Neural cell (in vitro differentiated cells): ENCODE measurements at regions not wholly inside any gene's neighbourhood (a gene's known extent, or its start where the extent isn't known, plus 50 kb on each side); places are given as distances from the start of the nearest gene placed in this dataset.

Source experiments
- EP300 ChIP-seq: fragments of 450-650 bp; conservative IDR thresholded peaks from 2 replicates; pipeline ENCODE4 v1.6.1; 2014; ENCODE audit warnings: antibody characterized with exemption, mild to moderate bottlenecking, moderate library complexity; ENCODE audit not compliant: poor library complexity, severe bottlenecking
- EZH2 ChIP-seq: fragments of 200-600, 300-800 bp; shearing (Covaris generic), sonication (generic); IDR thresholded peaks from 2 replicates; pipeline ENCODE4 v1.6.1; 2014; ENCODE audit warnings: antibody characterized with exemption, low read length, borderline replicate concordance, mild to moderate bottlenecking; ENCODE audit not compliant: insufficient read depth, poor library complexity, severe bottlenecking
- MXI1 ChIP-seq: fragments of 450-650 bp; conservative IDR thresholded peaks from 2 replicates; pipeline ENCODE4 v1.6.1; 2014; ENCODE audit warnings: antibody characterized with exemption, mild to moderate bottlenecking; ENCODE audit not compliant: poor library complexity, severe bottlenecking
- POLR2AphosphoS5 ChIP-seq: IDR thresholded peaks from 2 replicates; pipeline ENCODE4 v1.6.1; 2012
- RAD21 ChIP-seq: fragments of 450-650 bp; conservative IDR thresholded peaks from 2 replicates; pipeline ENCODE4 v1.6.1; 2014; ENCODE audit warnings: antibody characterized with exemption, mild to moderate bottlenecking, moderate library complexity
- SMC3 ChIP-seq: fragments of 450-650 bp; conservative IDR thresholded peaks from 2 replicates; pipeline ENCODE4 v1.6.1; 2014; ENCODE audit warnings: antibody characterized with exemption, mild to moderate bottlenecking, moderate library complexity; ENCODE audit not compliant: poor library complexity
- TAF1 ChIP-seq: IDR thresholded peaks from 2 replicates; pipeline ENCODE4 v1.6.1; 2012; ENCODE audit warnings: low read depth
- TF ChIP-seq, protein P1 (sequence below): fragments of 450-650 bp; IDR thresholded peaks from 2 replicates; pipeline ENCODE4 v1.5.1; 2014; ENCODE audit warnings: antibody characterized with exemption, mild to moderate bottlenecking, moderate library complexity; ENCODE audit not compliant: poor library complexity, severe bottlenecking
- TF ChIP-seq, protein P2 (sequence below): IDR thresholded peaks from 2 replicates; pipeline ENCODE4 v1.6.1; 2012; ENCODE audit warnings: borderline replicate concordance

DNA sequence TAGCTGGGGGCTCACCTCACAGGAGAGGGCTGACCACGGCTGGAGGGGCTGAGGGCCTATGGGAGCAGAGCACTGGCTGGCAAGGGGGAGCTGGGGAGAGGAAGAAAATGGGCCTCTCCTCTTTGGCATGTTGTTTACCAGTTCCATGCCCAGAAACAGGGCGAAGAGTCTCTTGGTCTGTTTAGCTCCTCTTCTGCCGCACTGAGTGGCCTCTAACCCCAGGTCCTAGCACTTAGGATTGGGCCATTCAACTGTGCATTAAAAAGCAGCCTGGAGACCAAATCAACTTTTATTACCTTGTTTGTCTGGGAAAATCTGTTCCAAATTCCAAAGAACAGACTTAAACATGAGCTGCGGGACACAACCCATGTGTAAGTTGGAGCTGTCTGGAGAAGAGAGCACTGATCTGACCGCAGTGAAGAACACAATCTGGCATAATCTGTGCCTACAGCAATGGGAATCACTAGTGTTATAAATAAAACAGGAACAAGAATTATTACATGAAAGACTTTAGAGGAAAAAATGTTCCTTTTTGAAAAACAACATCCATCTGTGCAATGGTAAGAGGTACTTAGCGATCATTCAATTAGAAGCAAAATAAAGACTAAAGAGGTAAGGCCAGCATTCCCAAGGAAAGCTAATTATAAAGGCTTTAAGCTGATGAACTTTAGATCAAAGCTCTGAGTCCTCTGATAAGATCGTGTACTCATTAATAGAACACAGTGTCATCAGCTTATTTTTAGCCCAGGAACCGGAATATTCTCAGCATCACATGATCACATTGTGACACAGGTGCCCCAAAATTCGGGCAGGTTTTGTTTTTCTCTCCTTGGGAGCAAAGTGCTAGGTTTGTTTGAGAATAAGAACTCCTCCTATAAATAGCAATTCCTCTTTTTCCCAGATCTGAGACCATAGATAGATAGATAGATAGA lies 243.2 kb downstream of the COL4A1 start:
- TF ChIP-seq TAF1, result no peak
- TF ChIP-seq, protein P1, sequence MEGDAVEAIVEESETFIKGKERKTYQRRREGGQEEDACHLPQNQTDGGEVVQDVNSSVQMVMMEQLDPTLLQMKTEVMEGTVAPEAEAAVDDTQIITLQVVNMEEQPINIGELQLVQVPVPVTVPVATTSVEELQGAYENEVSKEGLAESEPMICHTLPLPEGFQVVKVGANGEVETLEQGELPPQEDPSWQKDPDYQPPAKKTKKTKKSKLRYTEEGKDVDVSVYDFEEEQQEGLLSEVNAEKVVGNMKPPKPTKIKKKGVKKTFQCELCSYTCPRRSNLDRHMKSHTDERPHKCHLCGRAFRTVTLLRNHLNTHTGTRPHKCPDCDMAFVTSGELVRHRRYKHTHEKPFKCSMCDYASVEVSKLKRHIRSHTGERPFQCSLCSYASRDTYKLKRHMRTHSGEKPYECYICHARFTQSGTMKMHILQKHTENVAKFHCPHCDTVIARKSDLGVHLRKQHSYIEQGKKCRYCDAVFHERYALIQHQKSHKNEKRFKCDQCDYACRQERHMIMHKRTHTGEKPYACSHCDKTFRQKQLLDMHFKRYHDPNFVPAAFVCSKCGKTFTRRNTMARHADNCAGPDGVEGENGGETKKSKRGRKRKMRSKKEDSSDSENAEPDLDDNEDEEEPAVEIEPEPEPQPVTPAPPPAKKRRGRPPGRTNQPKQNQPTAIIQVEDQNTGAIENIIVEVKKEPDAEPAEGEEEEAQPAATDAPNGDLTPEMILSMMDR, result no peak
- TF ChIP-seq EZH2, result no peak
- TF ChIP-seq RAD21, result no peak
- TF ChIP-seq, protein P2, sequence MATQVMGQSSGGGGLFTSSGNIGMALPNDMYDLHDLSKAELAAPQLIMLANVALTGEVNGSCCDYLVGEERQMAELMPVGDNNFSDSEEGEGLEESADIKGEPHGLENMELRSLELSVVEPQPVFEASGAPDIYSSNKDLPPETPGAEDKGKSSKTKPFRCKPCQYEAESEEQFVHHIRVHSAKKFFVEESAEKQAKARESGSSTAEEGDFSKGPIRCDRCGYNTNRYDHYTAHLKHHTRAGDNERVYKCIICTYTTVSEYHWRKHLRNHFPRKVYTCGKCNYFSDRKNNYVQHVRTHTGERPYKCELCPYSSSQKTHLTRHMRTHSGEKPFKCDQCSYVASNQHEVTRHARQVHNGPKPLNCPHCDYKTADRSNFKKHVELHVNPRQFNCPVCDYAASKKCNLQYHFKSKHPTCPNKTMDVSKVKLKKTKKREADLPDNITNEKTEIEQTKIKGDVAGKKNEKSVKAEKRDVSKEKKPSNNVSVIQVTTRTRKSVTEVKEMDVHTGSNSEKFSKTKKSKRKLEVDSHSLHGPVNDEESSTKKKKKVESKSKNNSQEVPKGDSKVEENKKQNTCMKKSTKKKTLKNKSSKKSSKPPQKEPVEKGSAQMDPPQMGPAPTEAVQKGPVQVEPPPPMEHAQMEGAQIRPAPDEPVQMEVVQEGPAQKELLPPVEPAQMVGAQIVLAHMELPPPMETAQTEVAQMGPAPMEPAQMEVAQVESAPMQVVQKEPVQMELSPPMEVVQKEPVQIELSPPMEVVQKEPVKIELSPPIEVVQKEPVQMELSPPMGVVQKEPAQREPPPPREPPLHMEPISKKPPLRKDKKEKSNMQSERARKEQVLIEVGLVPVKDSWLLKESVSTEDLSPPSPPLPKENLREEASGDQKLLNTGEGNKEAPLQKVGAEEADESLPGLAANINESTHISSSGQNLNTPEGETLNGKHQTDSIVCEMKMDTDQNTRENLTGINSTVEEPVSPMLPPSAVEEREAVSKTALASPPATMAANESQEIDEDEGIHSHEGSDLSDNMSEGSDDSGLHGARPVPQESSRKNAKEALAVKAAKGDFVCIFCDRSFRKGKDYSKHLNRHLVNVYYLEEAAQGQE, result no peak
- no peak for TF ChIP-seq POLR2AphosphoS5
- TF ChIP-seq SMC3, result no peak
- TF ChIP-seq MXI1, result no peak
- TF ChIP-seq EP300, result no peak
